ENCODE measurements at regions not wholly inside any gene's neighbourhood (a gene's known extent, or its start where the extent isn't known, plus 50 kb on each side); places are given as distances from the start of the nearest gene placed in this dataset.

DNA sequence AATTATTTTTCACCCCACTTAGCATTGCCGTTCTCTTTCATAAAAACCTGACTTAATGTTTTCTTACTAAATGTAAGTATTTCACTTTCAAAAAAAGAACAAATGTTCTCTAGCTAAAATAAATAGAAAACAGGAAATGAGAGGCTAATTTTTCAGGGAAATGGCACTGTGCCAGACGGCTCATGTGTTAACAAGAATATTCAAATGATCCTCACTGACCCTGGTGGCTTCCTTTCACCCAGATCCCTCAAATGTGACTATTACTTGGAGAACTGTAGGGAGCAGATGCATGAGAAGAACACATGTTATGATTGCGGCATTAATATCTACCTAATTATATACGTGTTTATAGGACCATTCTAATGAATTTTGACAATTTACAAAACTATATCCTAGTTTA lies 827.7 kb downstream of the SOCS6 start:
- H3K36me3 ChIP-seq (ENCODE audit: control insufficient read depth in 1 of 2, insufficient read depth in 2 of 2, low read length in 2 of 2): no peaks in the 10 kb centered on the region
- no peak overlapping the region for H3K4me3 ChIP-seq (ENCODE audit: low read depth in 1 of 2, low read length in 2 of 2)
- H3K27ac ChIP-seq (ENCODE audit: low read length): no peak overlapping the region
- H3K27me3 ChIP-seq (ENCODE audit: low read depth, low read length): no peaks in the 10 kb centered on the region
- peaks cover 5 to 7% of the 10 kb centered on the region in 2 donors for H3K9me3 ChIP-seq (ENCODE audit: control insufficient read depth in 1 of 2, low read length in 2 of 2)
- H3K4me1 ChIP-seq (ENCODE audit: control insufficient read depth in 1 of 2, insufficient read depth in 2 of 2, low read length in 2 of 2): no peaks in the 10 kb centered on the region

DNA sequence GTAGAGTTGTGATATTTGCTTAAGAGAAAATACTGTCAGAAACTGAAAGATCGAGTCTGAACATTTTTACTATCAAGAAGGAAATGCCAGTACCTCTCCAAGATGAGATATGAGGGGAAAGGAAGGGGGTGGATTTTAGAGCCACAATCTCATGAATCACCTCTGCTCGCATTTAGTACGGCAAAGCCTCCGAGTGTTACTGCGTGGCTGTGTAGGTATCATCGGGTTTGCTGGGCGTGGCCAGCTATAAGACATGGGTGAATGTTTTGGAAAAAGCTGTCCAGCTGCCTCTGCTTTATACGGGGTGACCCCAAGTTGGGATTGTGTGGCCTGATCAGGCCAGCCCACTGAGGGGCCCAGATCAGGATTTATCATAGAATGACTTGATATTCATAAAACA lies 826.4 kb downstream of the SOCS6 start:
- peaks cover 0 to 3% of the 10 kb centered on the region in 2 donors for H3K9me3 ChIP-seq (ENCODE audit: control insufficient read depth in 1 of 2, low read length in 2 of 2)
- no peak overlapping the region for H3K27ac ChIP-seq (ENCODE audit: low read length)
- no peaks in the 10 kb centered on the region for H3K36me3 ChIP-seq (ENCODE audit: control insufficient read depth in 1 of 2, insufficient read depth in 2 of 2, low read length in 2 of 2)
- no peak overlapping the region for H3K4me3 ChIP-seq (ENCODE audit: low read depth in 1 of 2, low read length in 2 of 2)
- H3K27me3 ChIP-seq (ENCODE audit: low read depth, low read length): no peaks in the 10 kb centered on the region
- no peaks in the 10 kb centered on the region for H3K4me1 ChIP-seq (ENCODE audit: control insufficient read depth in 1 of 2, insufficient read depth in 2 of 2, low read length in 2 of 2)

DNA sequence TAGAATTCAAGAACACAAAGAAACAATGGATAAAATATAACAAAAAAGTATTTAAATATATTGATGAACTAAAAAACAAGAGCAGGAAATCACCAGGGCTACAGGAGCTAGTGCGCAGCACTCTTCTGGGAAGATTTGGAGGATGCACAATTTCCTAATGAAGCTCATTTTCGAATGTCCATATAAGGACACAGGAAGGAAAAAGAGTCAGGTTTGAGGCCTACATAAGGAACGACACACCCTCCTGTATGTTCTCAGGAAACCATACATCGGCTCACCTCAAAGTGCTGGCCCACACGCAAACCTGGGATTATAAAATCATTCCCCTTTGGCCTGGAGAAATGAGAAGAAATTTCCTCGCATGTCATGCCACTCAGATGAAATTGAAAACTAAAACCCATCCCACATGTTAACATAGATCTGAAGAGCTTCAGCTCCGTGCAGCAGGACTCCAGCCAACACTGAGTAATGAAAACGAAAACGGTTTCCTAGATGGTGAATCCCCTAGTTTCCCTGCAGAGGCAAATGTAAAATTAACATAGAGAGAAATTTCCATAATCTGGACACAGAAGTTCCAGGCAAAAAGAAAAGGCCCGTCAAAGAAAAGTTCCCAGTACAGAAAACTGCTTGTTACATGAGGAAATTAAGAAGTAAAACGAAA lies 825.8 kb downstream of the SOCS6 start:
- Histone ChIP-seq H3K27me3 (ENCODE audit: low read depth, low read length) (no peaks in the 10 kb centered on the region), H3K4me1 (ENCODE audit: control insufficient read depth in 1 of 2, insufficient read depth in 2 of 2, low read length in 2 of 2) (no peaks in the 10 kb centered on the region), H3K27ac (ENCODE audit: low read length) (no peak overlapping the region), H3K4me3 (ENCODE audit: low read depth in 1 of 2, low read length in 2 of 2) (no peak overlapping the region), H3K9me3 (ENCODE audit: control insufficient read depth in 1 of 2, low read length in 2 of 2) (no peaks in the 10 kb centered on the region), H3K36me3 (ENCODE audit: control insufficient read depth in 1 of 2, insufficient read depth in 2 of 2, low read length in 2 of 2) (no peaks in the 10 kb centered on the region)

DNA sequence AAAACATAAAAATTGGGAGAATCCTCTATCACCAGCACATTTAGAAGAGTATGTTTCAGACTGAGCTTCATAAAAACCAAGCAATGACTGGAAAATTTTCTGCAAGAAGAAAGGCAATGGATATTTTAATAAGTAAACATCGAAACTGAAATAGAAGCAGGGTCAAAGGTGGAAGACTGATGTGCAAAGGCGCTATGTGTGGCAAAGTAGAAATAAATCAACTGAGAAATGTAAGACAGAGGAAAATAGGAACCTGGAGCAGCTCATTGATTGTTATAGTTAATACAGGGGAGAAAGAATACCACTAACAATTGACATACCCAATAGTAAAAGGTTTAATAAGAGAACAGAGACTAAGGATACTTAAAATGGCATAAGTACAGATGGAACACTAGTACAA lies 818.4 kb downstream of the SOCS6 start:
- no peaks in the 10 kb centered on the region for H3K36me3 ChIP-seq (ENCODE audit: control insufficient read depth in 1 of 2, insufficient read depth in 2 of 2, low read length in 2 of 2)
- no peak overlapping the region for H3K27ac ChIP-seq (ENCODE audit: low read length)
- no peaks in the 10 kb centered on the region for H3K27me3 ChIP-seq (ENCODE audit: low read depth, low read length)
- H3K4me1 ChIP-seq (ENCODE audit: control insufficient read depth in 1 of 2, insufficient read depth in 2 of 2, low read length in 2 of 2): no peaks in the 10 kb centered on the region
- H3K9me3 ChIP-seq (ENCODE audit: control insufficient read depth in 1 of 2, low read length in 2 of 2): no peaks in the 10 kb centered on the region
- no peak overlapping the region for H3K4me3 ChIP-seq (ENCODE audit: low read depth in 1 of 2, low read length in 2 of 2)

DNA sequence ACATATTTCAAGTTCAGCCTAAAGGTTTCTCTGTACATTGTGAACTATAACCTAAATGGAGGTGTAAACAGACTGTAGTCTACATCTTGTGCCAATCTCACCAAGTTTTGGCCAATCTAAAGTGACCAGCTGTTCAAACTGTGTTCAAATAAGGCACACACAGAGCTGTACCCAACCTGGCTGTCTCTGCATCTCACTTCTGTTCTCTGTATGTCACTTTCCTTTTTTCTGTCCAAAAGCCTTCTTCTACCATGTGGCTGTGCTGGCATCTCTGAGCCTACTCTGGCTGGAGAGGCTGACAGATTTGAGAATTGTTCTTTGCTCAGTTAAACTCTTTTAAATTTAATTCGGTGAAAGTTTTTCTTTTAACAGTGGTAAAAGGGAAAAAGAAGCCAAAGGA lies 817.9 kb downstream of the SOCS6 start:
- Histone ChIP-seq H3K4me3 (ENCODE audit: low read depth in 1 of 2, low read length in 2 of 2) (no peak overlapping the region), H3K27ac (ENCODE audit: low read length) (no peak overlapping the region), H3K9me3 (ENCODE audit: control insufficient read depth in 1 of 2, low read length in 2 of 2) (no peaks in the 10 kb centered on the region), H3K36me3 (ENCODE audit: control insufficient read depth in 1 of 2, insufficient read depth in 2 of 2, low read length in 2 of 2) (no peaks in the 10 kb centered on the region), H3K27me3 (ENCODE audit: low read depth, low read length) (no peaks in the 10 kb centered on the region), H3K4me1 (ENCODE audit: control insufficient read depth in 1 of 2, insufficient read depth in 2 of 2, low read length in 2 of 2) (no peaks in the 10 kb centered on the region)

DNA sequence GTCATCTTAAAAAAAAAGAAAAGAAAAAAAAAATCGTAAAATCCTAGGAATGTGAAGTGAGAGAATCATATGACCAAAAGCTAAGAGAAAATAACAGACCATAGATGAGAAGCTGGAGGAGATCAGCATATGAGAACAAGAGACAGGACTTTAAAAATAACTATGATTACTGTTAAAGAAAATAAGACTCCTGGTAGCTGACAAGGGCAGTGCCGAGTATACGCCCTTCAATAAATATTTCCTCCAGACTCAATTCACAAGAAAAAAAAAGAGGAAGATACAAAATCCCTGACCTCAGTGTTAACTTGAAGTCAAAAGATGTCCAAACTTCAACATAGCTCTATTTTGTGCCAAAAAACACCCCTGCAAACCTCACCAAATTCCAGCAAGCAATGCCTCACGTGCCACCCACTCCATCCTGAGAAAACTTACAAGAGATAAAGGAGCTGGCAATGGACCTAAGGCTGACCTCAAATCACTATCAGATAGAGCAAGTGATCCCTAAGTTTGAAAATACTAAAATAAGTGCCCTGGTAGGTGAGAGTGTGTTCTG lies 817.2 kb downstream of the SOCS6 start:
- no peak overlapping the region for H3K4me3 ChIP-seq (ENCODE audit: low read depth in 1 of 2, low read length in 2 of 2)
- no peak overlapping the region for H3K27ac ChIP-seq (ENCODE audit: low read length)

DNA sequence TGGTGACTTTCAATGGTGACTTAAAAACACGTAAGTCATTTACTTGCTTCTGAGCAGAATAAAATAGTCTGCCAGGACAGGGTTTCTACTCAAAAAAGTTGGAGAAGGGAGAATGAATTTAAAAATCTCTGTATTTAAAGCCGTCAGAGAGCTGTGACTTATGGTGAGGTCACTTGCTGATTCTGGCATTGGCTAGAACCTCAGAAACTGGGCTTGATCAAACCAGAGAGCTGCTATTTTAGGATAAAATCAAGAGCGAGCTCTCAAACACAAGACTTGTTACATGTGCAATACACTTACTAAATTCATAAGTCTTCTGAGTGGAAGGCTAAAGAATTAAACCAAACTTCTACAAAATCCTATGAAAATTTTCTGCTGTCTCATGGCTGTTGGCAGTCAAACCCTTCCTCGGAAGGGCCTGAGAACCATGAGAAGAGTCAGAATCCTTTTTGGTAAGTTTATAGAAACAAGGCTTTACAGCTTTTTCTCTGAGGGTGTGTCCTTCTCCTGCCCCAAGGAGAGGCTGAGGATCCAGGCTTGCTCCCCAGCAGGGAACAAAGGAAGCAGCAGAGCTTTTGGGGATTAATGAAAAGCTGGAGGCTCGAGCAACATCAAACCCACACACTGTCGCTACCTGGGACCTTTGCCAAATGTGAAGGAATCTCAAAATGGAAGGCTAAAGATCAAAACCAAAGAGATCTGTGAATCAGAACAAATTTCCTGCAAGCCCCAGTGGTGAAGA lies 816.4 kb downstream of the SOCS6 start:
- Histone ChIP-seq H3K27ac (ENCODE audit: low read length) (no peak overlapping the region), H3K27me3 (ENCODE audit: low read depth, low read length) (no peaks in the 10 kb centered on the region), H3K36me3 (ENCODE audit: control insufficient read depth in 1 of 2, insufficient read depth in 2 of 2, low read length in 2 of 2) (no peaks in the 10 kb centered on the region), H3K4me3 (ENCODE audit: low read depth in 1 of 2, low read length in 2 of 2) (no peak overlapping the region), H3K9me3 (ENCODE audit: control insufficient read depth in 1 of 2, low read length in 2 of 2) (no peaks in the 10 kb centered on the region), H3K4me1 (ENCODE audit: control insufficient read depth in 1 of 2, insufficient read depth in 2 of 2, low read length in 2 of 2) (no peaks in the 10 kb centered on the region)

More for the DNA sequence above, 817.2 kb downstream of the SOCS6 start:
- Histone ChIP-seq H3K36me3 (ENCODE audit: control insufficient read depth in 1 of 2, insufficient read depth in 2 of 2, low read length in 2 of 2) (no peaks in the 10 kb centered on the region), H3K27me3 (ENCODE audit: low read depth, low read length) (no peaks in the 10 kb centered on the region), H3K4me1 (ENCODE audit: control insufficient read depth in 1 of 2, insufficient read depth in 2 of 2, low read length in 2 of 2) (no peaks in the 10 kb centered on the region), H3K9me3 (ENCODE audit: control insufficient read depth in 1 of 2, low read length in 2 of 2) (no peaks in the 10 kb centered on the region)

DNA sequence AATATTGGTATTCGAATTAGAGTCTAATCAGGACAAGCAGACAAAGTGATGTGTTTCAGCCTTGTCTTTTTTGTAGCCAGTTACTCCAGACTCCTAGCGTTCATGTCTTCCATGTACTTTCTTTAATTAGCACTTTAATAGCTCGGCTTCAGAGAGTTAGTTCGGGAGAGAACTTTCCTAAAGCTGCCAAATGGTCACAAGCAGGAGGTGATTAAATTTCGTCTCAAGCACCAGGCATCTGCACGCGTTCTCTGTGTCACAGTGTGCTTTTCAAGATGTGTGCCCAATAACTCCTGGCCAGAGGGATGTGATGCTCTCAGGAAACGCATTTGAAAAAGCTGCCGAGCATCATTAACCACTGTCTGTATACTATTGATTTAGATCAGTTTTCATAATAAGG lies 790.8 kb downstream of the SOCS6 start:
- Histone ChIP-seq H3K9me3 (ENCODE audit: control insufficient read depth in 1 of 2, low read length in 2 of 2) (no peaks in the 10 kb centered on the region), H3K27me3 (ENCODE audit: low read depth, low read length) (no peaks in the 10 kb centered on the region), H3K4me1 (ENCODE audit: control insufficient read depth in 1 of 2, insufficient read depth in 2 of 2, low read length in 2 of 2) (no peaks in the 10 kb centered on the region), H3K4me3 (ENCODE audit: low read depth in 1 of 2, low read length in 2 of 2) (no peak overlapping the region), H3K36me3 (ENCODE audit: control insufficient read depth in 1 of 2, insufficient read depth in 2 of 2, low read length in 2 of 2) (no peaks in the 10 kb centered on the region), H3K27ac (ENCODE audit: low read length) (no peak overlapping the region)

DNA sequence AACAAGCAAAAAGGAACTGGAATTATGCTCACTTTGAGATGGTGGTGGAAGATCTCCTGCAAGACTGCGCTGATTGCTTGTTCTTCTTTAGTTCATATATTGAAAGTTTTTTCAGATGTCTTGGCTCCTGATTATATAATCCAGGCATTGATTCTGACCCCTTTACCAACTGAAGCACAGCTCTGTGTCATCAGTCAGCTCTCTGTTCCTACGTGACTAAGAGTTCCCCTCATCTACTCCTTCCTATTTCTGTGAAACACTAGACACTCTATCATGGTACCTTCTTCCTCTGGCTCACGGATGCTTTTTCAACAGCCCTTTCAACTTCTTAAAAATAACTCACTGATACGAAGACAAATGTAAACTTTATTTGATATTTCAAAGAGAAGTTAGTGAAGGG lies 788.6 kb downstream of the SOCS6 start:
- Histone ChIP-seq H3K27ac (ENCODE audit: low read length) (no peak overlapping the region), H3K9me3 (ENCODE audit: control insufficient read depth in 1 of 2, low read length in 2 of 2) (no peaks in the 10 kb centered on the region), H3K36me3 (ENCODE audit: control insufficient read depth in 1 of 2, insufficient read depth in 2 of 2, low read length in 2 of 2) (no peaks in the 10 kb centered on the region), H3K4me3 (ENCODE audit: low read depth in 1 of 2, low read length in 2 of 2) (no peak overlapping the region), H3K4me1 (ENCODE audit: control insufficient read depth in 1 of 2, insufficient read depth in 2 of 2, low read length in 2 of 2) (no peaks in the 10 kb centered on the region), H3K27me3 (ENCODE audit: low read depth, low read length) (no peaks in the 10 kb centered on the region)

DNA sequence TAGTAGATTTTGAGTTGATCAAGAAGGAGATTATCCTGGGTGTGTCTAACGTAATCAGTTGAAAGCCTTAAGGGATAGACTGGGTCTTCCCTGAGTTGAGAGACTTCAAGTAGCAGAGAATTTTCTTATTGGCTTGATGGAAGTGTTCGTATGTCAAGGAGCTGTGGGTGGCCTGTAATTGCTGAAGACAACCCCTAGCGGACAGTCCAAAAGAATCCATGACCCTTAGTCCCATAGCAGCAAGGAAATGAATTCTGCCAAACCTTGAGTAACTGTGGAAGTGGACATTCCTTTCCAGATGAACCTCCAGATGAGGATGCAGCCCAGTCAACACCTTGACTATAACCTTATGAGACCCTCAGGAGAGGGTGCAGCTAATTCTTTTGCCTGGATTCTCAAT lies 786.3 kb downstream of the SOCS6 start:
- Histone ChIP-seq H3K4me3 (ENCODE audit: low read depth in 1 of 2, low read length in 2 of 2) (no peak overlapping the region), H3K9me3 (ENCODE audit: control insufficient read depth in 1 of 2, low read length in 2 of 2) (no peaks in the 10 kb centered on the region), H3K27ac (ENCODE audit: low read length) (no peak overlapping the region), H3K36me3 (ENCODE audit: control insufficient read depth in 1 of 2, insufficient read depth in 2 of 2, low read length in 2 of 2) (no peaks in the 10 kb centered on the region), H3K27me3 (ENCODE audit: low read depth, low read length) (no peaks in the 10 kb centered on the region), H3K4me1 (ENCODE audit: control insufficient read depth in 1 of 2, insufficient read depth in 2 of 2, low read length in 2 of 2) (no peaks in the 10 kb centered on the region)

DNA sequence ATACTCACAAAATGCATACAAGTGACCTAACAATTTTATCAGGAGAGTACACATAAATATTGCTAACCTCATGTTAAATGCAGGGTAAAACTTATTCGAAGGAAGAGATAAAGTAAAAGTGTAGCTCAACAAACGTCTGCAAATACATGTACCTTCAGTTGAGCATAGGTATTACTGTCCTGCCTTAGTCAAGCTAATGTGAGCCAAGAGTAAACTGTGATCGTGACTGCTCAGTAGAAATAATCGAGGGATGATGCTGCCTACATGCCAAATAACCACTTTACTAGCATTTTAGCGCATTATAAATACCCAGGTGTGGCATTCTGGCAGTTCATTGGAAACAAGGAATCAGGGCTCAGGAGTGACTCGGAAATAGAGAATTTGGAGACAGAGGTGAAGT lies 779.5 kb downstream of the SOCS6 start:
- H3K9me3 ChIP-seq (ENCODE audit: control insufficient read depth in 1 of 2, low read length in 2 of 2): no peaks in the 10 kb centered on the region
- H3K4me1 ChIP-seq (ENCODE audit: control insufficient read depth in 1 of 2, insufficient read depth in 2 of 2, low read length in 2 of 2): no peaks in the 10 kb centered on the region
- no peak overlapping the region for H3K4me3 ChIP-seq (ENCODE audit: low read depth in 1 of 2, low read length in 2 of 2)
- H3K27me3 ChIP-seq (ENCODE audit: low read depth, low read length): no peaks in the 10 kb centered on the region
- no peak overlapping the region for H3K27ac ChIP-seq (ENCODE audit: low read length)
- no peaks in the 10 kb centered on the region for H3K36me3 ChIP-seq (ENCODE audit: control insufficient read depth in 1 of 2, insufficient read depth in 2 of 2, low read length in 2 of 2)
